ENCODE measurements at regions not wholly inside any gene's neighbourhood (a gene's known extent, or its start where the extent isn't known, plus 50 kb on each side); places are given as distances from the start of the nearest gene placed in this dataset.

DNA sequence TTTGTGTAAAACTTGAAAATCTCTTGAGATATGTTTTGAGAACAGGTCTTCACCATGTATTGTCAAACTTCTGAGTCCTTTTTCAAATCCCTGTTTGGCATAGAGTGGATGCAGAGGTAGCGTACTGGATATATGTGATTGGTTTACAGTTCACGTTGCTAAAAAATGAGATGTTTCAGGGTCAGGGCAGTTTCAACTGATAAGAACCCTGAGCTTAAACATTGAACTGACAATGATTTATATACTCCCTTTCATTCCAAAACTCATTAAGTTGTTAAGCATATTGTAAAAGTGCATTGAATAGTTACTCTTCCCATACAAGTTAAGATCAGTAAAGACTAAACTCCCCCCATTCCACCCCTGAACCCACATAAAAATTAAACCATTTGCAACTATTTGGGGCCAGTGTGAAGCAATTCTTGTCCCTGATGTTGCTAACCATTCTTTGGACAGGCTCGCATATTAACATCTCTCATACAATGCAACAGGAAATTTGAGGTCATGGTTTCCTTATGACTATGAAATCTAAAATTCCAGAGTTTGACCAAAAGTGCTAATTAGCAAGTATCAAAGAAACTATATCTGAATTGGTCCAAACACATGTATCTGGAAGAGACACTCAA, 470.9 kb upstream of the ACVR2A start:
- DNase-seq (ENCODE audit: low spot score), result no peak

DNA sequence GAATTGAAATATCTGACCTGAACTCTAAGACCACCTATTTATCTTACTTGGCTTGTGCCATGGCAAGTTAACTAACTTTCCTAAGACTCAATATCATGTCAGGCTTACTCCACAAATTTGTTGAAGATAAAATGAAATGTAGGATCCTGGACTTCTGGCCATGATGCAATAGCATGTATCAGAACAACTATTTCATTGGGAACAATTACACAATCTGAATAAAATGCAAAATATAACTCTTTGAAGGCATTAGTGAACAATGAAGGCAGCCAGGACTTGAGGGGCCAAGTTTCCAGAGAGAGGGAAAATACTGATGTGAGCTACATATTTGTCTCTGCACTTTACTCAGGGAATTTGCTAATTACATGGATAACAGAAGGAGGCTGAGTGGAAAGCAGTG, 476.5 kb upstream of the ACVR2A start:
- DNase-seq (ENCODE audit: low spot score), result no peak

DNA sequence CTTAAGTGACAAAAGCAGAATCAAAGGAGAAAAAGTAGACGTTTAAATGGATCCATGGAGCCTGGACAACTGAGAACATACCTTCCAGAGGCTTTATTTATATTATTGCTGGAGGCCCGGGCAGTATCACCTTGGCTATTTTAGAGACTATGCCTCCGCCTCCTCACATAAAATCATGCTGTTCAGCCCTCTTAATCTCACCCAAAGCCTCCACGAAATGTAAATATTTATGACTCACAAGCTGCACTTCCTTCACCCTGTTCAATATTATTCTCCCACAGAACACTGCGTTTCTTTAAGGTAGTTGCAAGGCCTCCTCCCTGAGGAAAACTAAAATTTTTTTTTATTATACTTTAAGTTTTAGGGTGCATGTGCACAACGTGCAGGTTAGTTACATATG, 478.6 kb upstream of the ACVR2A start:
- no peak for DNase-seq (ENCODE audit: low spot score)

DNA sequence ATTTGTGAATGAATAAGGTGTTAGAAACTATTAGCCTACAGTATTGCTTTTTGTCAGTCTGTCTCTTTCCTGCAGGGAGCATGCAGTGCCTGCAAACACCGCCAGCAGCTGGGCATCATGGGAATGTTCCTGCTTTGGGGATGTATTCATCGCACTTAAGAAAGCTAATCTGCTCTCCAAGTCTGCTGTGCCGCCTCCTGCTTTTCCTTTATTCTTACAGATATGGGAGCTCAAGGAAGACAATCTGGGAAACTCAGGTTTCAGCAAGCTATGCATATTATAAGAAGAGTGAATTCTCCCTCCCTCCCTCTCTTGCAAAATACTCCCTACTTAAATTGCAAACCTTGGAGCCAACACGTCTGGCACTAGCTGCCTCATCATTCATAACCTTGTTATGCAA, 479.2 kb upstream of the ACVR2A start:
- no peak for DNase-seq (ENCODE audit: low spot score)

DNA sequence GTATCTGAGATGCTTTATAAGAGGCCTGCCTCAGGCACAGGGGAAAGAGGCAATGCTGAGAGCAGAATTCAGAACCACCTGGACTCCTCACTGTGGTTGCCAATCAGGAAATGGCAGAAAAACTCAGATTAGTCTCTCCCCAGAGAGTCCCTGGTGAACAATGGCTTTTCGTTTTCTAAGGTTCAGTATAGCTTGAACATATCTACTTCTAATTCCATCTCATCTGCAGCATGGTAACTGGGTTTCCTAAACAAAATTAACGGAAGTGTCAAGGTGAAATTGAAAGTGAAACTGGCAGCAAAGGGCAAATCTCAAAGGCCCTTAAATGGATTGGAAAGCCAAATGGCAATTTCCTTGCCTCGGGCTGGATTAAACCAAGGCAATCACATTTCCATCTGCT, 480.2 kb upstream of the ACVR2A start:
- DNase-seq (ENCODE audit: low spot score), result no peak

DNA sequence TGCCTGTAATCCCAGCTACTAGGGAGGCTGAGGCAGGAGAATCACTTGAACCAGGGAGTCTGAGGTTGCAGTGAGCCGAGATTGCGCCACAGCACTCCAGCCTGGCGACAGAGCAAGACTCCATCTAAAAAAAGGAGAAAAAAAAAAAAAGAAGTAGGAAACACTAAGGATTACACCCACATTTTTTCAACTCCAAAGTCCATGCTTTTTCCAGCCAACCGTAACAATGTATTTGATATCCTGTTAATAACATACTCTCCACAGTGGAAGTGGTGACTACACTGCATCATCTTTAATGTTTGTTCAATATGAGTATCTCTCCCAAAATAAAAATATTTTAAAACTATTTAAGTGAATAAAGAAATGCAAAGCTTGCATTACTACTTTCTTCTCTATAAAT, 481.6 kb upstream of the ACVR2A start:
- no peak for DNase-seq (ENCODE audit: low spot score)

DNA sequence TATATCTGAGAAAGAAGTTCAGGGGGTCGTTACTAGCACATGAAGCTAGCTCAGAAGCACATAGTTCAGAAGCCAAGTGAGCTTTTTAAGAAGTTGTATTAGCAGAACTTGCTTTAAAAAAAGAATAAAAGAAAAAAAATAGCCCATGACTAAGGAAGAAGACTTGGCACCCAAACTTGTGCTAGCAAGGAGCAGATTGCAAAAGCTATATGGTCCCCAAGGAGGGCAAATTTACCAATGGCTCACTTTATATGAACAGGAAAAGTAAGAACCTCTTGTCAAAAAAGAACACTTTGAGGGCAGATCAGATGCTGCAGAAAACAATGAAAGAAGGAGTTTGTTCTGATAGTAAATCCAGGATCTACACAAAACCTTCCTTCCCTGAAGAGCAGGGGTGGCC, 486.5 kb upstream of the ACVR2A start:
- DNase-seq (ENCODE audit: low spot score), result no peak

DNA sequence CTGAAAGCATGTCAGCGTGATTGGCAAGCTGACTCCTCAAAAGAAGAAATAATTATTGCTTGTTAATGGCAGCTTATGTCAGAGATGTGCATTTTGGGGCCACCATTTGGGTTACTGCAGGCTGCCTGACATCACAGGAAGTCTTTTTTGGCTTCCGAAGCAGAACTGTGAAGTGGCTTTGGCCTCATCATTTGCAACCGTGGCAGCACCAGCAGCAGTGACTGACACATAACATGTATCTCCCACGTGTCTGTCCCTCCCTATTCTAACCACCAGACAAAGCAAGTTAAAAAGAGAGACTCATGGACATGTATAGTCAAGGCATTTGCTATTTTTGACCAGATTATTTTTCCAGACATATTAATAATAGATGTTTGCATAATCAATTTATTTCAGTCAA, 488.7 kb upstream of the ACVR2A start:
- DNase-seq (ENCODE audit: low spot score), result no peak

DNA sequence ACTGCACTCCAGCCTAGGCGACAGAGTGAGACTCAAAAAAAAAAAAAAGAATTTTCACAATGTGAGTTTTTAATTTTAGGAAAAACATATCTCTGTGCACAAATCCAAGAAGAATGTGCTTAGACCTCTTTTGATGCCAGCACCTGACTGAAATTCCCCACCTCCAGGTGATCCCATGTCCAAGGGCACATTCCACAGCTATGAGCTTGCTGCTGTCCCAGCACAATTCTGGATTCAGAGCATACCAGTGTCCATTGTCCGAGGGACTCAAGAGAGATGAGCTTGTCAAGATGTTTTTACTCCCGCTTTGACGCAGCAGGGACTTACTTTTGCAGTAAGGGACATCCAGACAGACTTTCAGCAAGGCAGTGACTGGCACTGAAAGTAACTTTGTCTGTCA, 489.1 kb upstream of the ACVR2A start:
- DNase-seq (ENCODE audit: low spot score), result no peak

DNA sequence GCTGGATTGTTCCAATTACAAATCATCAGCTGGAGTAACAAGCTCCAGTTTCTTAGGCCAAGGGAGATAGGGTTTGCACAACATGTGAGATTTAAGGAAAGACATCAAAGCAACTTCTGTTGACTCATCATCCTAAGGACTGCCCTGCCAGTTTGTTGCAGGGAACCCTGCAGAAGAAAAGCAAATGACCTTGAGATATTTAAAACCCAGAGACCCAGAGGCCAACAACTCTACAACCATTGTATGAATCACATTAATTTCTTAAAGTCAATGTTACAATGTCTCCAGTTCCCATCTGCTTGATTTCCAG, 491.8 kb upstream of the ACVR2A start:
- DNase-seq (ENCODE audit: low spot score), result no peak

DNA sequence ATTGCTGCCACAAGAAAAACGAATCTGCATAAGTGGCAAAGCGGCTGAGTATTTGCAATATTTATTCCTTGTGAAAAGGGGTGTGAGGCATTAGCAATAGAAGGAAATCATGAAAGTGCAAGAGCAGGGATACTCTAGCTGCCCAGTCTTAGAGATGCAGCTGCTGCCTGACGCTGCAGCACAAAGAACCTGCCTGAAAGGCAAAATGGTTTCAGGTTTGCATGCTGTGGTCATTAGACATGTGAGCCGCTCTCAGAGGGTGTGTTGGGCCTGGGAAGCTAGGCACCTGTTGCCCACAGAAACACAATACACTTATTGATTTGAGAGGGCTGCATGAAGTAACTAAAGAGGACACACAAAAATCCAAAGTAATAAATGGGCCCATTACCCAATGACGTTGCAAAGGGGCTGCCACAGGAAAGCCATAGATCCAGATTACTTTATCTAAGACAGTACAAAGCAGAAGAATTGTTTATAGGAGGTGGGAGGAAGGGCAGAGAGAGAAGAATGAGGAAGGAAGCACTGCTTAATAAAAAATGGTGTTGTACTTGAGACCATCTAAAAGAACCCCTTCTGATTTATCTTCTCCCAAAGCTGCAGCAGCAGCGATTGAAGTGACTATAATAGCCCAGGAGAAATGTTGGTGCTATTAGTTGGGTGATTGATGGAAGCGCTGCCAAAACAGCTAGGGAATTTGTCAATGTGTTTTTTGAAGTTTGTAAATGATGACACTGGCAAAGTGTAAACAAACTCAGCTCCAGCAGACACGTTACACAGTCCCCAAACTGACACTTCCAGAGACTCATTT, 492.4 kb upstream of the ACVR2A start:
- DNase-seq (ENCODE audit: low spot score), result no peak

DNA sequence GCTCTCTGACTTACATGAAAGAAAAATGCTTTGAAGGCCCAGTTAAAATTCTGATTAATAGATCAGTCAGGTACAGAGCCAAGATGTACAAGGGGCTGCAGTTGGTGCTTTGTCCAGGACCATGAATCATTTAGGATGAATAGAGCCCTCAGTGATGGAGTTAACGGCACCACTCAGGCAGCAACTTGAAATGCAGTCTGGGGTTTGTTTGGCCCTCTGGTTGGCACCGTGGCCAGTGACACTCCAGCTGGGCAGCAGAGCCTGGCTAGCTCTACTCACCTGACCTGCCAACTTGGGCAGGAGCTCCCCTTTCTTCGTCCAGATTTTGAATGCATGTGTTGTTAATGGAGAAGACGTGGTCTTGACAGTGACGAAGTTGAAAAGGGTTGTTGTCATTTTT, 493.0 kb upstream of the ACVR2A start:
- DNase-seq (ENCODE audit: low spot score), result no peak

DNA sequence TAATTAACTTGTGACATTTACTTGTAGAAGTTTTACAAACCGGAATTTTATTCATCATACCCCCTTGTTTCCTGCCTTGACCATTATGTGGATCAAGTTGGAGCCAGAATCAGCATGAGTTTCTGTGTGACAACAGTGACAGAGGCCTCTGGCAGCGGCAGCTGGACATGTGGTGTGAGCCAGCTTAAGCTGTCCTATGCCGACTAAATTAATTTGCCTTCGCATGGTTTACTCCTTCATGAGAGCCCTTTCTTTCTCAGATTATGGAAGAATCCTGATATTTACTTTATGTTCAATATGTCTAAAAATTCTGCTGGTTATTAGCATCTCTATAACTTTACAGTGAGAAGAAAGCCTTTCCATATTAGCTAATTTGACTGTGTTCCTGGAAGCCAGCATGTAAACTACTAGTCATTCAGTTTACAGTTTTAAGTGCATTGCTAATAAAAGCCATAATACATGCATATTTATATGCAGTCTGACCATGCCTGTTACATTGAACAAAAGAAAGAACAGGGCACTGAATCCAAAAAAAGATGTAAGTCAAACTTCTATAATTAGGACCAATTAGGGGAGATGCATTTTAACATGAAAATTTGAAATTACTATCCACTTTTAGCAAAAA, 495.8 kb upstream of the ACVR2A start:
- DNase-seq (ENCODE audit: low spot score), result no peak

DNA sequence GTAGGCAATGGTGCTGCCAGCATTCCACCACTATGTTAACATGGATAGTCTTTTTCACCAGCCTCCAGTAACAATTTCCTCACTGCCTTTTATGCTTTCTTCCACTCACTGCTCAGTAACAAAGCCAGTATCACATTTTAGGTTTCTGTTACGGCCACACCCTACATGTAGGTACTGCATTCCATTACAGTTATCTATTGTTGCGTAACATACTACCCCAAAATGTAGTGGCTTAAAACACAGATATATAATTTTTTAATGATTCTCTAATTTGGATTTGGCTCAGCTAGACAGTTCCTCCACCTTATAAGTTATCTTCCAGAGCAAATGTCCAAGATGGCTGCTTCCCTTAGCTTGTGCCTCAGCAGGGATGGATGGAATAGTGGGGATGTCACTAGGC, 498.7 kb upstream of the ACVR2A start:
- no peak for DNase-seq (ENCODE audit: low spot score)

DNA sequence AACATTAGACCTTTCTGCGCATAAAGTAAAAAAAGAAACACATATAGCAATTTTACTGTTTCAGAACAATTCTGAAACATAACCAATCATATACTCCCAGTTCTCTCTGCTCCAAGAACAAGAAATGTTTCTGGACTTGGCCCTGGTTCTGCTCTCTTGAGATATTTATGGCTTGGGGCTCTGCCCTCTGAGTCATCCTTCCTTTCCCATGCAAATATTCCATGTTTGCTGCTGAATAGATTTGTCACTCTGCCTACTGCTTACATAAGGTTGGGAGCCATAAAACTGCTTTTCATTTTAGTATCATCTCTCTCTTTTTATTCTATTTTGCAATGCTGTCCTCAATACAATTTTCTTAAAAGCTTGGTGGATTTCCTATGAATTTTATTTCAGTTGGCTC, 499.6 kb upstream of the ACVR2A start:
- DNase-seq (ENCODE audit: low spot score), result no peak

DNA sequence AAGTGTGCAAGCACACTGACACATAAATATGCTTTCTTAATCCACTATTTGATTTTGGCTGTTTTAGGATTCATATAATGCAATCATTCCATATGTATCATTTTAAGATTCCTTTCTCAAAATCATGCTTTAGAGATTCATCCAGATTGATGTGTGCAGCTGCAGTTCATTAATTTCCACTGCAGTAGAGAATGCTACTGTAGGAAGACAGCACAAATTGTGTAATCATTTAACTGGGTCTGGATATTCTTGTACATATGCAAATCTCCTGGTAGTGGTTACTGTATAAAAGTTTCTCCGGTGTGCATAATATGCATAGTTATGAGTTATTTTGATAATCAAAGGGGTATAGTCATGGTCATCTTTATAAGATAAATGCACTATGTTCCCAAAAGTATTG, 502.5 kb upstream of the ACVR2A start:
- DNase-seq (ENCODE audit: low spot score), result no peak

DNA sequence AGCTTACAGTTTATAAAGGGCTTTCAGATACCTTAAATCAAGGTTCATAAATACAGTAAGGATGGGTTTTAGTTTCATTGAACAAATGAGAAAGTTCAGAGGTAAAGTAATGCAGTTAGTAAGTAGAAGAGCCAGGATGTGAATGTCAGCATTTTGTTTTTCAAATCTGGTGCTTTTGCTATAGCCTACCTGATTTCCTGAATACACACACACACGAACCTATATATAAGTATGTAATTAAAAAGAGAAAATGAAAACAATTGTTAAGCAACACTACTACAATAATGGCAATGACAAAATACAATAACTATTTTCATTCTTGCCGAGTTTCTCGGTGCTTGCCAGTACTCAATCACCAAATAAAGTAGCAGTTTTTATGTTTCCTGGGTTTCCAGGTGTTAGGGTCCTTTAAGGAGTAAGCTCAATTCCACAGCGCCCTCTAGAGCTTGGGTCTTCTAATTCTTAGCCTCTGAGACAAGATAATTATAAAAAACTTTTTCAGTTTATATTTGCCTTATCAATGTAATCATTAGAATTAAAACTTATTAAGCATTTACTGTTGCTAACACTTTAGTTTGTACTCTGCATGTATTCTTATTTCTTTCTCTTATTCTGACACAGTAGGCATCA, 512.9 kb upstream of the ACVR2A start:
- no peak for DNase-seq (ENCODE audit: low spot score)

DNA sequence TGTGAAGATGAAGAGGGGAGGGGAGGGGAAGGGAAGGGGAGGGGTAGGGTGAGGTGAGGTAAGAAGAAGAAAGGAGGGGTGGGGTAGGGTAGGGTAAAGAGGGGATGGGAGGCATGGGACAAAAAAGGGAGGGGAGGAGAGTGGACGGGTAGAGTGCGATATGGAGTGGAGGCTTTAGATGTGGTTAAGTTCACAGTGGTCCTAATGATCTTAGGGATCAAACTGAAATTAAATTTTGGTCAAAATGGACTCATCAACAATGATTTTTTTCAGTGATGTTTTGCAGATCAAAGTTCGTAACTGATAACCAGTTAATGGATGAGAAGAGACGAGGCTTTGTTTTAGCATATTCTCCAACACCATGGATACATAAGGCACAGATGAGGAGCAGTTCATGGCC, 513.9 kb upstream of the ACVR2A start:
- no peak for DNase-seq (ENCODE audit: low spot score)

DNA sequence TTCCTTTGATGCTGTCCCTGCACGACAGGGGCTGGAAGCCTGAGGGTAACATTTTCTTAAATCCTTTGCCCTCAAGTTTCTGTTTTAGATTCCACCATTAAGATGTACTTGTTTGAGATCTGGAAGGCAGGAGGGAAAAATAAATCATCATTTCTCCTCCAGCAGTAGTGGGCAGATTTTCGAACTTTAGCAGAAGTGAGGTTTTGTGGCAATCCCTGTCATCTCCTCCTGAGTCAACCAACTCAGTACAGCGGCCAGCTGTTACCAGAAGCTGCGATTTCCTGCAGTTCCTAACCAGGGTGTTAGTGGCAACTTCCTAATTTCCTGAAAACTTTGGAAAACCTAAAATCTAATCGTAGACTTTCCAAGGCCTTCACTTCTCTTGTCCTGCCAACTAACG, 517.2 kb upstream of the ACVR2A start:
- no peak for DNase-seq (ENCODE audit: low spot score)

DNA sequence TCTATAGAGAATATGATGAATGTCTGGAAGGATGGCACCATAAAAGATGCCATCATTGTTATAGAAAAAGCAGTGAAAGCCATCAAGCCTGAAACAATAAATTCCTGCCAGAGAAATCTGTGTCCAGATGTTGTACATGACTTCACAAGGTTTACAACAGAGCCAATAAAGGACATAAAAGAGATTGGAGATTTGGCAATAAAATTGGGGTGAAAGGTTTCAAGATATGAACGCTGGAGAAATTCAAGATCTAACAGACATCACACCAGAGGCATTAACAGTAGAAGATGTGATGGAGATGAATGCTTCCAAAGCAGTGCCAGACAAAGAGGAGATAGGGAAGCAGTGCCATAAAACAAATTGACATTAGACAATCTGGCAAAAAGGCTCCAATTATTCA, 518.8 kb upstream of the ACVR2A start:
- no peak for DNase-seq (ENCODE audit: low spot score)

DNA sequence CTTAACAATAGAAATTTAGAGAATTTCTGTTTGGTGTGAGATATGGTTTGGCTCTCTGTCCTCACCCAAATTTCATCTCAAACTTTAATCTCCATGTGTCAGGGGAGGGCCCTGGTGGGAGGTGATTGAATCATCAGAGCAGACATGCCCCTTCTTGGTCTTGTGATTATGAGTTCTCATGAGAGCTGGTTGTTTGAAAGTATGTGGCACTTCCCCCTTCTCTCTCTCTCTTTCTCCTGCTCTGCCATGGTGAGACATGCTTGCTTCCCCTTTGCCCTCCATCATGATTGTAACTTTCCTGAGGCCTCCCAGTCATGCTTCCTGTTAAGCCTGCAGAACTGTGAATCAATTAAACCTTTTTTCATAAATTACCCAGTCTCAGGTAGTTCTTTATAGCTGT, 524.7 kb upstream of the ACVR2A start:
- DNase-seq (ENCODE audit: low spot score), result no peak

DNA sequence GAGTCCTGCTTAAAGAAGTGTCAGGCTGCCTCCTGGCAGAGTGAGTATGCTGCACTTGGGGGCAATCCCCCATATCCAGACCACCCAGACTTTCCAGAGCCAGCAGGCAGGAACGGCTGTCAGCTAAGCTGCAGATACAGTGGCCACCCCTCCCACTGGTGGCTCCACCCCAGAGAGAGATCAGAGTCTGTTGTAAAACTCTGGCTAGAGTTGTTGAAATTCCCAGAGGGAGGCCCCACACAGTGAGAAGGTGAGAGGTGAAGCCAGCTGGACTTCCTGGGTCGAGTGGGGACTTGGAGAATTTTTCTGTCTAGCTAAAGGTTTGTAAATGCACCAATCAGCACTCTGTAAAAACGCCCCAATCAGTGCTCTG, 533.8 kb upstream of the ACVR2A start:
- no peak for DNase-seq (ENCODE audit: low spot score)

Measured in mesenteric fat pad (tissue), 1 donor.